GM19240 (cell line): ENCODE measurements at regions not wholly inside any gene's neighbourhood (a gene's known extent, or its start where the extent isn't known, plus 50 kb on each side); places are given as distances from the start of the nearest gene placed in this dataset.

ENCODE experiments used
- DNase-seq: peaks from one replicate; pipeline ENCODE4 v3.0.0; 2011; ENCODE audit warnings: low spot score; ENCODE audit not compliant: insufficient read length

DNA sequence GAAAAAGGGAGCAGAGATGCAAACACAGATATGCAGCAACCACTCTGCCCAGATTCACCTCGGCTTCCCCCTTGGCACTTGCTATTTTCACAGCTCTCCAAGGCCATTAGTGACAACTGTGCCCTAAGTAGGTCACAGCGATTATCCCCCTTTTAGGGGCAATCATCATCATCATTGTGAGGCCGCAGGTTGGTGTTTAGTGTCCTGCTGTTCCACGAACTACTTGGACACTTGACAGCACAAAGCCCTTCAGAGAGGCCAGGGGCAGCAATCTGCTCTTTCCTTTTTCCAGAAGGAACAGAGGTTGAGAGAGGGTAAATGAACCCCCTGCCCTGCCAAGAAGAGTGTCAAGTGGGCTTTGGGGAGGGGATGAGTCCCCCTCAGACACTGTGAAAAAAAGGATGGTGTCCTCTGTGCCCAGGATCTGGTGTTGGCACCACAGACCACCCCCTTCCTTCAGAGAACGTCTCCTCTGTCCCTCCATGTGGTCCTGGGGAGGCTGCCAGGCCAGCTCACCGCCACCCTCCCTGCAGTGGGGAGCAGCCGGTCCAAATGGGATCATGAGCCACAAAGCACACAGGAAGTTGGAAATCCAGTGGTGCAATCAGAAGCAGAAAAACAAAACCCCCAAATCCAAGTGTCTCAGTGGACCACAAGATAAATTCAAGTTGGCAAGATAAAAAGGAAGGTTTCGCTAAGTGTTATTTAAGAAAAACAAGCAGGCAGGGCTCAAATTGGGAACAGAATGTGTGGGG, 78.4 kb upstream of the MED9 start:
- DNase-seq: no peak

DNA sequence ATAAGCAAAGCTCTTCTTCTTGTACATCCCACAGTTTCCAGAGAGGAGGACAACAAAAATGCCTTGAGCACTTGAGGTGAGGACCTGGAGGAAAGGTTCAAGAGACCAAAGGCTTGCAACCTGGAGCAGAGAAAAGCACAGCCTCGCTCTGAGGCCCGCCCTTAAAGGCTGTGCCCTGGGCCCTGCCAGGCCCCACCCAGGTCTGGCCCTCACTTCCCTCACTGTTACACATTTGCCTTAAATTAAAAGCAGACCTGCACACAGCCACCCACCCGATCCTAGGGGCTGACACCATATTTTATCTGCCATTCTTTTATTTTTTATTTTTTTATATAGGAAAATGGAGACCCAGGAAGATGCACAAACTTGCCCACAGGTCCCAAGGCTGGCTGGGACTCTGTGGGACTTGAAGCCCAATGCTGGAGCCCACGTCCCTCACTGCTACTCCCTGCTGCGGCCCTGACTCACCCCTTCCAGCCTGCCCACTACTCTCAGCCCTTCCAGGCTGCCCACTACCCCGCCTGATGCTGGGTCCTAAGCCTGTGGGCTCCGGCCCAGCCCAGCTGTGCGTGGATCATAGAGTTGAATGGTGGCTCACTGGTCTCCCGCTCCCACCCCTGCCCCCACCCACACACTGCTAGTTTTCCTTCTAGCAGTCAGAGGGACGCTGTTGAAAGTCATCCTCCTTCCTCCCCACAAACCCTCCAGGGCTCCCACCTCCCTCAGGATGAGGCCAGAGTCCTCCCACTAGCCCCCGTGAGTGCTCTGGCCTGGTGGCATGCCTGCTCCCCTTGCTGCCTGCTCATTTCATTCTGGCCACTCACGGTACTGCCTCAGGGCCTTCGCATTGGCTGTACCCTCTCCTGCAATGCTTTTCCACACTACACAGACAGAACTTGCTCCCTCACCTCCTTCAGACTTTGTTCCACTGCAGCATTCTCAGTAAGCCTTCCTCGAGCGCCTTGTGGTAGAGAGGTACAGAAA, 77.6 kb upstream of the MED9 start:
- DNase-seq: no peak

DNA sequence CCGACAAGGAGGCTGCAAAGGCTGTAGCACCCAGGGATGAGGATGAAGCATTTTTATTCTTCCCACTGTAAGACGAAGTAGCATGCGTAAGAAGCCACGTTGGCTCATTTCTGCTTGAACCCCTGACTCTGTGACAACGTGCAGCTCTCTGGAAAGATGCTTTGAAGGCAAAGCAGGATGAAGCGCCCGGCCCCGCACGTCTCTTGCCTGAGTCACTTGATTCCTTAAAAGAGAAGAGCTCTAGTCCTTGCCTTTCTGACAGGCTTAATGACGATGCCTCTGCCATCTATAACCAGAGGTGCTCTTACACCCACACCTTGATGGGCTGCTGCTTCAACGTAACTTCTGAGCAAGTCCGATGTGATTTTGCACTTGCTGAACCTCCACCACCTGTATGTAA, 76.7 kb upstream of the MED9 start:
- DNase-seq: no peak

DNA sequence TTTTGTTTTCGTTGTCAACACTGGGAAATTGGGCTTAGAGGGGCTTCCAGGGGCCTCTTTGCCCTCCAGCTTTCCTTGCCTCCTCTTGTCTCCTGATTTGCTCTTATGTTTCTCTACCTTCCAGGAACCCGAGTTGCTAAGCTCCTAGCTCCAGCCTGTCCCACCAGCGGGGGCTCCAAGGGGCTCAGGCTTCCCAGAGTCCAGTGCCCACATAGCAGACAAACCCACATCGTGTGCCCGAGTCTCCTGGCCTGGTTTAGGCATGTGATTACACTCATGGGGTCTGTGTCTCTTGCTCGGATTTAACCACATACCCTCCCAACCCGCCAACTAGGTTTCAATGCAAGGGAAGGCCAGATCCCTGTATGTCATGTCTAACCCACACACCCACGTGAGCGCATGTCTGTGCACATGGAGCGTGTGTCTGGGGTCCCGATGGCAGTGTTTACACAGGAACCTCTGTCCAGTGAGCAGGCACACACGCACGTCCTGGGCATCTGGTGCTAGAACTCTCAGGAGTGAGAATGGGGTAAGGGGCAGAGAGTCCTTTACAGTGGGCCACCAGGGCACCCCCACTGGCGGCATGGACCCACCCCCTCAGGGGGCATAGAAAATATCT, 76.1 kb upstream of the MED9 start:
- no peak for DNase-seq

DNA sequence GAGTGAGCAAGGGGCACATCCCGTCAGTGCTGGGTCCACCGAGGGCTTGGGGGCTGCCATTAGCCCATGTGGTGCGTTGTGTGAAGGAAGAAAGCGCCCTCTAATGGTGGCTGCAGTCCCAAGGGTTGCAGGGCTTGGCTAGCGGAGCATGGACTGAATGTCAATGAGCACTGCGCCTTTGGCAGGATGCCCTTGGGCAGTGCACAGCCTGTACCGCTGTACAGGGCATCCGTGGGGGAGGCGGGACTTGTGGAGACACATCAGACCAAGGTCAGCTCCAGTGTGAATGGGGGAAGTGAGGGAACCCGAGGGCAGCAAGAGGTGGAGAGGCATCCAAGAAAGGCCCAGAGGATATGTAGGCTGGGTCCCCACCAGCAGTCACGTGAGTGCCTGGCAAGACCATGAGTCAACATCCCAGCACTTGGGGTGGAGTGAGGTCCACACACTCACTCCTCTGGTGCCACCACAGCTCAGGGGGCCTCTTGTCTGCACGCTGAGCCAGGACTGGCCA, 75.5 kb upstream of the MED9 start:
- DNase-seq: no peak

DNA sequence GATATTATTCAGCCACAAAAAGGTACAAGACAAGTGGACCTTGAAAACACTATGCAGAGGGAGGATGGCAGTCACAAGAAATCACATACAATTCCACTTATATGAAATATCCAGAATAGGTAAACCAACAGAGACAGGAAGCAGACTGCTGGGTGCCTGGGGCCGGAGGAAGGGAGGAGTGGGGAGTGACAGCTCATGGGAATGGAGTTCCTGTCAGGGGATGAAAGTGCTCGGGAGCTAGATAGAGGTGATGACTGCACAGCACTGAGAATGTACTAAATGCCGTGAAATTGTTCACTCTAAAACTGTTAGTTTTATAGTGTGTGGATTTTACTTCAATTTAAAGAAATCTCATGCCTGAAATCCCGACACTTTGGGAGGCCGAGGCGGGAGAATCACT, 74.2 kb upstream of the MED9 start:
- no peak for DNase-seq

DNA sequence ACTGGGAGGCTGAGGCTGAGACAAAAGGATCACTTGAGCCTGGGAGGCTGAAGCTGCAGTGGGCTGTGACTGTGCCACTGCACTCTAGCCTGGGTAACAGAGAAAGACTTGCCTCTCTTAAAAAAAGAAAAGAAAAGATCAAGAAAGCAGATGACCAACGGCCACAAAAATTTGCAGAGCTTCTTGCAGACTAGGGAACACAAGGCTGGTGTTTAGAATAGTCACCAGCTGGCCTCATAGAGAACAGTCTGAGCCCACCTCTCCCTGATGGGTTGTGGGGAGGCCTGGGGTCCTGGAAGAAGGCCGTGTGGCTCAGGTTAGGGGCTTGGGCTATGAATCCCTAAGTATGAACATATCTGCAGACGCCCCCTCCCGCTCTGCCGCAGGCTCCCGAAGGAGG, 73.7 kb upstream of the MED9 start:
- DNase-seq: no peak

DNA sequence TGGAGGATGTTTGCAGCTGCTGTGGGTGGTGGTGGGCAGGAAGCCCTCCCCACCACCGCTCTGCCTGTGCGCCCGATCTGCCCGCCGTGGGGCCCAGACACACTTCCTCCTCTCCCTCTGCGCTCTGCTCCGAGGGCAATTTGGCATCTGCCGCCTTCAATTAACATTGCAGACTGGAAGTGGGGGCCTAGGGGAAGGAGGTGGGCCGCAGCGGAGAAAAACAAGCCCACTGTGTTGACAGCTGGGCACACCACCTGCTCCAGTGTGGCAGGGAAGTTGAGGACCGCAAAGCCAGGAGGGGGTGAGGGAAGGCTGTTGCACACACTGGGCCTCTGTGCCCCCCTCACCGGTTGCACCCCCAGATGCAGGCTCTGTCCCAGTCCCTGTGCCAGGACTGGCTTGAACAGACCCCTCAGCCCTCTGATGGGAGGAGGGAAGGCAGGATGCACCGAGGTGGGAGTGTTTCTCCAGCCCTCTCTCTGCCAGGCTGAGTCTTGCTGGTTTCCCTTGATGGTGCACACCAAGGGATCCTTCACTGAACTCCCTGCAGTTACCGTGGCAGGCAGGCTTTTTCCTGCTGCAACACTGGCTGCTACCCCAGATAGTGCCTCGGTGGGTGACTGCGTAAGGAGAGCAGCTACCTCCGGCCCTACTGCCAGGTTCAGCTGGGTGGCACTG, 72.8 kb upstream of the MED9 start:
- no peak for DNase-seq

DNA sequence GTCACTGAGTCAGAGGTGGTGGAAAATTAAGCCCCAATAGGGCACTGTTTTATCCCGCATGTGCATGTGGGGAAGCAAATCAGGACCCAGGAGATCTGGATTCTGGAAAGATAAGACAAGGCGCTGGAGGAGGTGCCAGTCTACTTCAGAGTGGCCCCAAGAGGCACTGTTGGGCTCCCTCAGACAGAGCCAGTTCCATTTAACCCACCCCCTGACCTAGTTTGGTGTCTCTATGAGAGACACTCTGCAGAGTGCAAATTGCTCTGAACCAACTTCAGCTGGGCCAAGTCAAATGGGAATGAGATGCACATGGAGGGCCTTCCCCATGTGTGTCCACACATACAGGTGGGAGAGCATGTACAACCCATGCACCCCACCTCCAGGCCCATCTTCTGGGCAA, 71.1 kb upstream of the MED9 start:
- no peak for DNase-seq

DNA sequence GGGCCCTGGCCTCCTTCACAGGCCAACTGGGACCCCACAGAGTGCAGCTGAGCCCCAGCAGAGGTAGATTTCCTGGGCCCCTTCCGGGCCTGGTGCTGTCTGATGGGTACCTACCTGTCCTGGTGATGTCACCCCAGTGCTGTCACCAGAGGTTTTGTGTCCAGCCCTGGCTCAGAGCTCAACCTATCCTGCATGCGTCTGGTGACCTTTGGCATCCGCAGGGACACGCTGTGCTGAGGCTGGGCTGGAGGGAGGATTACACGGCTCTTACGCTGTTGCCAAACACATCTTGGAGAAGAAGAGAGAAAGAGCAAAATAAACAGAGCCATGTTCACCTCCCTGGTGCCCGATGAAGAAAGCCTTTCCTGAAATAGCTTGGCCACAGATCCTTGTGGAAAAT, 70.6 kb upstream of the MED9 start:
- no peak for DNase-seq

DNA sequence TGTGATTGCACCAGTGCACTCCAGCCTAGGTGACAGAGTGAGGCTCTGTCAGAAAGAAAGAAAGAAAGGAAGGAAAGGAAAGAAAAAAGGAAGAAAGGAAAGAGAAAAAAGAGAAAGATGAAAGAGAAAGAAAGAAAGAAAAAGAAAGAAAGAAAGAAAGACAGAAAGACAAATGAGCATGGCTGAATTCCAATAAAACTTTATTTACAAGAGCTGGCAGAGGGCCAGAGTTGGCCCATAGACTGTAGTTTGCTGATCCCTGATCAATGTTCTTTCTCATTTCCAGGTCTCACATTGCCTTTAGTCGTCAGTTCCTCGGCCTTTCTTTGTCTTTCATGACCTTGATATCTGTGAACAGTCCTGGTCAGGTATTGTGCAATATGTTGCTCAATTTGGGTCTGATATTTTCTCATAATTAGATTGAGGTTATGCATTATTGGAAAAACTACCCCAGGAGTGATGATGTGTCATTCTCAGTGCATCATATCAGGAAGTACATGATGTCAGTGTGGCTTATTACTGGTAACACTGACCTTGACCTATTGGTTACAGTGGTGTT, 68.5 kb upstream of the MED9 start:
- DNase-seq: no peak

DNA sequence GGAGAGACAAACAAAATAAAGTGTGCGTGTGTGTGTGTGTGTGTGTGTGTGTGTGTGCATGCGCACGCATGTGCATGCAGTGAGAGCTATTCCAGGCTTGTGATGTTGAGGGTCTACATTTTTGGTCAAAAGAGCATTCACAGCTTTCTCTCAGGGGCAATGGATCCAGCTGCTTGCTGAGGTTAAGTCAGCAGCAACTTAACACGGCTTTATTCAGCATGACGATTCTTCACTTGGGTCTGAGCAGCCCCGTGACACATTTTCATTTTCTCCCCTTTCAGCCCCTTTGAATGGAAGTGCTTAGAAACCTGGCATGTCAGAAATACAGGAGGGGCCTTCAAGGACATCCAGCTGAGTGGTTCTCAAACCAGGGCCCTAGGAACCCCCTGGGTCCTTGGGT, 66.4 kb upstream of the MED9 start:
- no peak for DNase-seq

DNA sequence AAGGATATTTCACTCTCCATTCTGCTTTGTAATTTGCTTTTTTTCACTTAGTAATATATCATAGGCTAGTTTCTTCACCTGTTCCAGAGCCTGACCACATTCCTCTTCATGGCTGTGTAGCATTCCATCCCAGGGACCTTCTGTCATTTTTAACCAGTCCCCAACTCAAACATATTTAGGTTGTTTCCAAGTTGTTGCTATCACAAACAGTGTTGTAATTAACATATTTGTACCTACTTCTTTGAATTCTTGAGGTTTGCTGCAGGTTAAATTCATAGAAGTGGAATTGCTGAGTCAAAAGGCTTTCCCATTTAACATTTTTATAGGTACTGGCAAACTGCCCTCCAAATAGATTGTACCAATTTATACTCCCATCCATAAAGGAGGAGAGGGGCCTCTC, 65.1 kb upstream of the MED9 start:
- no peak for DNase-seq

DNA sequence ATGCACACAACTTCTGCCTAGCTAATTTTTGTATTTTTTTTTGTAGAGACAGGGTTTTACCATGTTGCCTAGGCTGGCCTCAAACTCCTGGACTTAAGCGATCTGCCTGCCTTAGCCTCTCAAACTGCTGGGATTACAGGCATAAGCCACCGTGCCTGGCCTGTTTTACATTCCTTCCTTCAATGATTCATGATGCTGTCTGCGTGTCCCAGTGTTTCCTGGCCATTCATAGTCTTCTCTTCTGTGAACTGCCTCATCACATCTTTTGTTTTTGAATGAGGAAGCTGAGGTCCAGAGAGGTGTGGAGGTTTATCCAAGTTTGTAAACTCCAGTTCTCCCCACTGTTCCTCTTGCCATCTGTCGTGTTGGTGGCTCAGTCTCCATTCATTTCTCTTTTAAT, 64.5 kb upstream of the MED9 start:
- DNase-seq: no peak

DNA sequence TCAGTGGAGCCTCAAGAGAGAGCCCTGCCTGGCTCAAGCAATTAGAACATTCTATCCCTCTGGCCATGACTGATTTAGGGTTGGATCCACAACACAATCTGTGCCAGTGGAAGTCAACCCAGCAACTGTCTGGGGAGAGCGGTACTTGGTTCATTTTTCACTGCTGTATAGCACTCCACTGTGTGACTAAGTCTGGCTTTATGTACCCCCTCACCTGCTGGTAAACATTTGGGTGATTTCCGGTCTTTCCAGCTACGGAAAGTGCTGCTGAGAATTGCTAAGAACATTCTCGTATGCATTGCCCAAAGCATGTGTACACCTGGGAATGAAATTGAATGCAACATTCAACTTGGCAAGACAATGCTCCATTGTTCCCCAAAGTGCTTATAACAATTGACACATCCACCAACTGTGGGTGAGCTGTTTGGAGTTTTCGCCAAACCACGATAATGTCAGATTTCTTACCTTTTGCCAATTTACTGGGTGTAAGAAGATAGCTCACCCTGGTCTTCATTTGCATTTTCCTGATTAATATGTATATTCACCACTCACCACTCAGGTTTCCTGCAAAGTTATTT, 63.5 kb upstream of the MED9 start:
- DNase-seq: no peak

DNA sequence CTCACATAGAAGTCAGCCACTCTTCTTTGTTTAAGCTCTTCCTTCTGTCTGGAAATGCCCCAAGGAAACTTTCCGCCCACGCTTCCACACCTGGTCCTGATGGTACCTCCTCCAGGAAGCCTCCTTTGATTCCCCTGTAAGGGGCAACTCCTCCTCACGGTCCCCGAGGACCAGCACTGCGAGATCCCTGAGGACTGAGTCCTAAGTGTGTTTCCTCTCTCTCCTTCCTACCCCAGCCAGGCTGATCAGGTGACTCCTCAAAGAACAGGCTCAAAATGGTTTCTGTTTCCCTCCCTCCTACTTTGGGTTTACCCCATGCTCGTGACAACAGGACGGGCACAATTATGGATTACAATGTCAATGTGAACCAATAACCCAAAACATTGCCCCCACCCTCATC, 63.0 kb upstream of the MED9 start:
- DNase-seq: no peak

DNA sequence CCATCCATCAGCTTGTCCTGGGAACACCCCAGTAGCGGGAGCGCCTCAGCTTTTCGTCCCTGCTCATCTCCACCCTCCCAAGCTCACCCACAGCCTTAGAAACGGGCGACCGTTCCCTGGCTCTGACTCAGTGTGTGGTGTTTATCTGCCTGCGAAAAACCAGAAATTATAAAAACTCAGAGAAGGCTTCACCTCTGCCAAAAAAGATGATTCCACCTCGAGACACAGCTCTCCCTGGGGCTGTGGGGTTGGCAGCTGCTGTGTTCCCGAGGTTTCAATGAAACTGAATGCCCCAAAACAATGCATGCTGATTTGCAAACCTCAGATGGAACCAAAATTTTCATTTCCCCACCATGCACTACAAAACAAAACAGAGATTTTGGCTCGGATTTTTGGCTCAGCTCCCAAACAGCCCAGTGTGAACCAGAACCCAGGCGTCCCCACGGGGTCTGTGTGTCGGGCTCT, 62.4 kb upstream of the MED9 start:
- DNase-seq: no peak

DNA sequence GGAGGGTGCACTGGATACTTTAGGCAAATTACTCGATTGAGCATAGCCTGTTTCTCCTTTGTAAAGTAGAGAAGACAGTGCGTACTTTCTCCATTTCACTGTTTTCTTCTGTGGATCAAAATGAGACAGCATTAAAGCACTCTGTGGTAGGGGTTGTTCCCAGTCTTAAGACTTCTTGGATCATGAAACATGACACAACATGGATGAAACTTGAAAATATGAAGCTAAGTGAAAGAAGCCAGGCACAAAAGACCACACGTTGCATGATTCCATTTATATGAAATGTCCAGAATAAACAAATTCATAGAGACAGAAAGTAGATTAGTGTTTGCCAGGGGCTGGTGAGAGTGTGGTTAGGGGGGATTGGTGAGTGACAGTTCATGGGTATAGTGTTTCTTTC, 61.8 kb upstream of the MED9 start:
- no peak for DNase-seq

DNA sequence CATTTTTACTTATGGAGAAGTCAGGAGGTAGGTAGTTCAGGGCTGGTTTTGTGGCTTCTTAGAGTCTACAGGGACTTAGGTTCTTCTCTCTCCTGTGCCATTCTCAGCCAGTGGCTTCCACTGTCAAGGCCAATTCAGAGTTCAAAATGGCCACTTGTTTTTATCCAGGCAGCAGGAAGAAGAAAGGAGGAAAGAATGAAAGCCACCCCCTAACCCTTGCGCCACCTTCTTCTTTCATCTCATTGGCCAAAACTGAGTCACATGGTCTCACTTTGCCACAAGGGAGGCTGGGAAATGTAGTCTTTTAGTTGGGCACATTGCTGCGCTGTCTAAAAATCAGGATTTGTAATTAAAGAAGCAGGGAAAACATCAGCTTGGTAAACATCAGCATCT, 60.8 kb upstream of the MED9 start:
- peak; percentile 41 for DNase-seq
